Lower leg skin (tissue), 4 donors: ENCODE measurements at regions not wholly inside any gene's neighbourhood (a gene's known extent, or its start where the extent isn't known, plus 50 kb on each side); places are given as distances from the start of the nearest gene placed in this dataset.

Experiments
- DNase-seq, 2 donors: peaks; one replicate each; pipeline ENCODE4 v3.0.0-alpha.2; 2019; ENCODE audit warnings: low spot score in 2 of 2
- H3K4me3 ChIP-seq: fragments of 200-600 bp; sonication (generic); 2 replicates; pipeline ENCODE4 v1.5.1; 2017; ENCODE audit warnings: mild to moderate bottlenecking, low read depth; ENCODE audit not compliant: poor library complexity, severe bottlenecking
- CTCF ChIP-seq, 3 donors: fragments of 450-650 bp; IDR thresholded peaks; one replicate each; pipeline ENCODE4 v1.5.1; 2016; ENCODE audit warnings: antibody characterized with exemption in 3 of 3, mild to moderate bottlenecking in 3 of 3, moderate library complexity in 2 of 3
- POLR2A ChIP-seq, 2 donors: fragments of 450-650 bp; IDR thresholded peaks; one replicate each; pipeline ENCODE4 v1.6.1; 2016 to 2017; ENCODE audit warnings: antibody characterized with exemption in 2 of 2, mild to moderate bottlenecking in 1 of 2, moderate library complexity in 1 of 2
- WGBS, 2 donors: methylation state at CpG; one replicate each; pipeline ENCODE4 v1.1.5; 2018; 5-methylcytosine and 5-hydroxymethylcytosine counted together
- intact Hi-C: fragments of 100-400 bp; cut with DNase I; formaldehyde crosslinking; loops from one replicate; pipeline ENCODE4 v1.15.0; 2023; ENCODE audit warnings: low total_unique reads

GRCh38 chr9:95746408-95747180 is 128.9 kb upstream of the ERCC6L2 start:
- intact Hi-C loops: no loop called here
- TF ChIP-seq CTCF (IDR thresholded peaks at IDR 0.05) (no peak), POLR2A (IDR thresholded peaks at IDR 0.05) (no peak)
- DNase-seq: no peak
- no peak overlapping the region for H3K4me3 ChIP-seq
- WGBS, 2 donors: 79 to 91% methylated on average over 4 of the region's 4 CpGs

- no peak overlapping the region for H3K4me3 ChIP-seq
- intact Hi-C loops: no loop called here
- peak in 1 of 2 donors; percentile 77 for DNase-seq
- 69 to 75% methylated on average over 6 of the region's 6 CpGs for WGBS, 2 donors
- TF ChIP-seq CTCF (IDR thresholded peaks at IDR 0.05) (no peak), POLR2A (IDR thresholded peaks at IDR 0.05) (no peak)
Measured at GRCh38 chr9:95742821-95743220, 132.7 kb upstream of the ERCC6L2 start.

GRCh38 chr9:95741631-95742030 is 133.9 kb upstream of the ERCC6L2 start:
- WGBS, 2 donors: 33 to 78% methylated on average over 2 of the region's 2 CpGs
- intact Hi-C loops: no loop called here
- TF ChIP-seq CTCF (IDR thresholded peaks at IDR 0.05): no peak
- no peak for TF ChIP-seq POLR2A (IDR thresholded peaks at IDR 0.05)

GRCh38 chr9:95740217-95741004 is 135.1 kb upstream of the ERCC6L2 start:
- no peak overlapping the region for H3K4me3 ChIP-seq
- TF ChIP-seq CTCF (IDR thresholded peaks at IDR 0.05) (no peak), POLR2A (IDR thresholded peaks at IDR 0.05) (no peak)
- intact Hi-C loops: no loop called here
- WGBS, 2 donors: 74 to 78% methylated on average over 11 of the region's 11 CpGs
- DNase-seq: no peak

More at GRCh38 chr9:95741631-95742030, 133.9 kb upstream of the ERCC6L2 start:
- H3K4me3 ChIP-seq: no peak overlapping the region
- DNase-seq: peak in 1 of 2 donors; percentile 52

- intact Hi-C loops: no loop called here
- peak in 1 of 2 donors; percentile 37 for DNase-seq
- H3K4me3 ChIP-seq: no peak overlapping the region
- TF ChIP-seq POLR2A (IDR thresholded peaks at IDR 0.05) (no peak), CTCF (IDR thresholded peaks at IDR 0.05) (no peak)
- 69 to 78% methylated on average over 10 of the region's 10 CpGs for WGBS, 2 donors
Measured at GRCh38 chr9:95738438-95738837, 137.1 kb upstream of the ERCC6L2 start.
